ENCODE measurements at regions not wholly inside any gene's neighbourhood (a gene's known extent, or its start where the extent isn't known, plus 50 kb on each side); places are given as distances from the start of the nearest gene placed in this dataset.

DNA sequence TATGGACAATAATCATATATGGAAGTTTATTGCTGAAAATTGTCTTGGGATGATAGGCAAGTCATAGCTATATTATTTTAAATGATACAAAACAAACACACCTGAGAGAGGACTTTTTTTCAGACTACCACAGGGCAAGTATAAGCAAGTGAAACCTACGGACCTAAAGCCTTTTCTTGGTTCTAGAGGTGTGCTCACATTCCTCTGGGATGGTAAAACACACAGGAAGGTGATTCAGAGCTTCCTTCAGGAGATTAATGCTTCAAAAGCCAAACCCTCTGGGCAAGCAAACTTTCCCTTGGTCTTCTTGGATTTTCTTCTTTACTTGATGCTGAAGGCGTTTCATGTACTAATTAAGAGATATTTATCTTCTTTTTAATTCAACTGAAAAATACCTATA is 60.1 kb upstream of the ACSL4 start:
- TF ChIP-seq EP300 (IDR thresholded peaks at IDR 0.05; ENCODE audit: low read depth): no peak
- no peak for TF ChIP-seq POLR2AphosphoS5 (IDR thresholded peaks at IDR 0.05)
